Esophagus muscularis mucosa (tissue), 3 donors: ENCODE measurements at regions not wholly inside any gene's neighbourhood (a gene's known extent, or its start where the extent isn't known, plus 50 kb on each side); places are given as distances from the start of the nearest gene placed in this dataset.

Source experiments
- POLR2A ChIP-seq: fragments of 450-650 bp; IDR thresholded peaks from one replicate; pipeline ENCODE4 v1.6.1; 2017; ENCODE audit warnings: antibody characterized with exemption, moderate library complexity, mild to moderate bottlenecking, low read depth
- POLR2AphosphoS5 ChIP-seq, 2 donors: sonication (generic); formaldehyde crosslinking; IDR thresholded peaks; one replicate each; pipeline ENCODE4 v1.6.1; 2017; ENCODE audit warnings: antibody characterized with exemption in 2 of 2
- TF ChIP-seq, protein P1 (sequence below), 3 experiments: fragments of 200-600 bp in 2 of 3; fragments of 450-650 bp in 1 of 3; sonication (generic) in 2 of 3; IDR thresholded peaks; one replicate each; pipeline ENCODE4 v1.5.1; 2017 to 2019; ENCODE audit warnings: antibody characterized with exemption in 3 of 3, mild to moderate bottlenecking in 2 of 3, moderate library complexity in 1 of 3

DNA sequence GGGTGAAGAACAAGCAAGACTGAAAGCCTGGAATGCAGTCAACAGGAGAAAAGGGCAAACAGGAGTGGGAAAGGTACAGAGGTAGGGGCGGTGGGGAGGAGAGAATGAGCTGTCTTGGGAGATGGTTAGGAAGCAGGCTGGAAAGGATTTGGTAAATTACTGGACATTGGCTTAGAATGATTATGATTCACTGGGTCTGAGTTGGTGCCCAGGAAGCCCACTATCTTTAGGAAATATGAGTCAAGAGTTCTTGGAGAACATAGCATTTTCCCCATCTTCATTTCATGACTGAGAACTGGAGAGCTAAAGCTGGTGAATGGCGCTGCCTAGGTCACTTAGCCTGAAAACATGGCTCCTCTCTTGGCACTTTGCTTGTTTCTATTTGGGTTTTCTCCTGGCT, 74.7 kb upstream of the C3orf80 start:
- no peak for TF ChIP-seq POLR2A
- no peak for TF ChIP-seq POLR2AphosphoS5 (IDR thresholded peaks at IDR 0.05)
- TF ChIP-seq, protein P1, sequence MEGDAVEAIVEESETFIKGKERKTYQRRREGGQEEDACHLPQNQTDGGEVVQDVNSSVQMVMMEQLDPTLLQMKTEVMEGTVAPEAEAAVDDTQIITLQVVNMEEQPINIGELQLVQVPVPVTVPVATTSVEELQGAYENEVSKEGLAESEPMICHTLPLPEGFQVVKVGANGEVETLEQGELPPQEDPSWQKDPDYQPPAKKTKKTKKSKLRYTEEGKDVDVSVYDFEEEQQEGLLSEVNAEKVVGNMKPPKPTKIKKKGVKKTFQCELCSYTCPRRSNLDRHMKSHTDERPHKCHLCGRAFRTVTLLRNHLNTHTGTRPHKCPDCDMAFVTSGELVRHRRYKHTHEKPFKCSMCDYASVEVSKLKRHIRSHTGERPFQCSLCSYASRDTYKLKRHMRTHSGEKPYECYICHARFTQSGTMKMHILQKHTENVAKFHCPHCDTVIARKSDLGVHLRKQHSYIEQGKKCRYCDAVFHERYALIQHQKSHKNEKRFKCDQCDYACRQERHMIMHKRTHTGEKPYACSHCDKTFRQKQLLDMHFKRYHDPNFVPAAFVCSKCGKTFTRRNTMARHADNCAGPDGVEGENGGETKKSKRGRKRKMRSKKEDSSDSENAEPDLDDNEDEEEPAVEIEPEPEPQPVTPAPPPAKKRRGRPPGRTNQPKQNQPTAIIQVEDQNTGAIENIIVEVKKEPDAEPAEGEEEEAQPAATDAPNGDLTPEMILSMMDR (IDR thresholded peaks at IDR 0.05) = no peak
